GM12878 (cell line): ENCODE measurements at regions not wholly inside any gene's neighbourhood (a gene's known extent, or its start where the extent isn't known, plus 50 kb on each side); places are given as distances from the start of the nearest gene placed in this dataset.

ENCODE experiments used
- ATAC-seq: fragments of 200-7000 bp; cut with Tn5 transposase; 3 replicates; pipeline ENCODE4 v1.9.1; 2020; ENCODE audit warnings: mild to moderate bottlenecking, moderate library complexity
- BruUV-seq: library from RNA; stranded (reverse); fragments of 400-500 nt; replicated peaks from 2 replicates; lab custom pipeline; 2021; lab: Mats Ljungman, UMichigan
- CTCF ChIA-PET: fragments of 300-600 bp; sonication (Branson Sonifier 250); formaldehyde crosslinking; extraction: SDS; loops from one replicate; lab custom pipeline; 2021; ENCODE audit warnings: inconsistent platforms; lab: Yijun Ruan, JAX
- POLR2A ChIA-PET: fragments of 350-600 bp; formaldehyde crosslinking; extraction: SDS; loops from one replicate; lab custom pipeline; 2021; ENCODE audit warnings: inconsistent platforms; lab: Charles Lee
- RAD21 ChIA-PET: fragments of 300-600 bp; sonication (Branson Sonifier 250); formaldehyde crosslinking; loops from one replicate; lab custom pipeline; 2023; ENCODE audit warnings: antibody characterized with exemption; ENCODE audit not compliant: unreplicated experiment; lab: Charles Lee
- SMC1A ChIA-PET: fragments of 300-600 bp; sonication (Branson Sonifier 250); formaldehyde crosslinking; loops from one replicate; lab custom pipeline; 2023; ENCODE audit not compliant: unreplicated experiment, uncharacterized antibody; lab: Charles Lee
- DNase-seq: peaks from one replicate; pipeline ENCODE4 v3.0.0-alpha.2; 2011; ENCODE audit warnings: low read depth, low spot score
- FAIRE-seq: peaks from 3 replicates; lab custom pipeline; 2011; peaks lifted over from hg19 to GRCh38; lab: Jason Lieb, UNC
- H2AFZ ChIP-seq: 2 replicates; pipeline ENCODE4 v1.6.0; 2011; ENCODE audit warnings: low read depth, low read length, control low read depth; ENCODE audit not compliant: control insufficient read depth
- H3K27ac ChIP-seq: 2 replicates; pipeline ENCODE4 v1.5.1; 2011; ENCODE audit warnings: control low read depth; ENCODE audit not compliant: control insufficient read depth, insufficient read depth
- H3K27me3 ChIP-seq, 2 experiments: replicated peaks in 1 of 2; 2 replicates each; pipeline versions ENCODE4 v1.6.0 to v1.6.1; 2011; ENCODE audit warnings: low read length in 1 of 2; ENCODE audit not compliant: control insufficient read depth in 2 of 2, insufficient read depth in 2 of 2
- H3K36me3 ChIP-seq, 2 experiments: 2 replicates each; pipeline ENCODE4 v1.5.1; 2011; ENCODE audit warnings: low read length in 1 of 2; ENCODE audit not compliant: control insufficient read depth in 2 of 2, insufficient read depth in 2 of 2
- H3K4me1 ChIP-seq: 2 replicates; pipeline ENCODE4 v1.6.1; 2011; ENCODE audit warnings: mild to moderate bottlenecking, low read length, moderate library complexity, mixed read lengths; ENCODE audit not compliant: control insufficient read depth, insufficient read depth
- H3K4me2 ChIP-seq: 2 replicates; pipeline ENCODE4 v1.6.0; 2011; ENCODE audit warnings: control low read depth; ENCODE audit not compliant: control insufficient read depth, insufficient read depth
- H3K4me3 ChIP-seq: fragments of 200-600 bp; sonication (generic); 2 replicates; pipeline ENCODE4 v1.5.1; 2016
- H3K79me2 ChIP-seq: 2 replicates; pipeline ENCODE4 v1.6.0; 2011; ENCODE audit warnings: low read length; ENCODE audit not compliant: control insufficient read depth, insufficient read depth
- H3K9ac ChIP-seq: 2 replicates; pipeline ENCODE4 v1.8.0; 2011; ENCODE audit warnings: low read length, control low read depth, mixed read lengths; ENCODE audit not compliant: control insufficient read depth, insufficient read depth
- H3K9me3 ChIP-seq: replicated peaks from 3 replicates; pipeline ENCODE4 v1.5.1; 2011; ENCODE audit warnings: mild to moderate bottlenecking, low read length; ENCODE audit not compliant: control insufficient read depth, insufficient read depth
- H4K20me1 ChIP-seq: 2 replicates; pipeline ENCODE4 v1.6.0; 2011; ENCODE audit not compliant: control insufficient read depth, insufficient read depth
- CBFB ChIP-seq: IDR thresholded peaks from 2 replicates; pipeline ENCODE4 v1.6.1; 2016; ENCODE audit warnings: antibody characterized with exemption, low read depth
- CHD1 ChIP-seq: IDR thresholded peaks from 2 replicates; pipeline ENCODE4 v1.6.1; 2012; ENCODE audit warnings: low read depth, low read length, improper control_type of control experiment
- CUX1 ChIP-seq: IDR thresholded peaks from 2 replicates; pipeline ENCODE4 v1.6.1; 2012; ENCODE audit warnings: improper control_type of control experiment, low read depth, low read length; ENCODE audit not compliant: insufficient replicate concordance
- EP300 ChIP-seq, 2 experiments: fragments of 150-350 bp in 1 of 2; IDR thresholded peaks; 2 replicates each; pipeline ENCODE4 v1.6.1; 2011 to 2012; ENCODE audit warnings: low read depth in 2 of 2, low read length in 2 of 2, borderline replicate concordance in 1 of 2, improper control_type of control experiment in 1 of 2, inconsistent platforms in 1 of 2; ENCODE audit not compliant: control insufficient read depth in 1 of 2
- GABPA ChIP-seq: IDR thresholded peaks from 2 replicates; pipeline ENCODE4 v1.6.1; 2014; ENCODE audit warnings: antibody characterized with exemption, low read depth, mild to moderate bottlenecking, inconsistent platforms
- HDAC6 ChIP-seq: fragments of 200-600 bp; sonication (generic); IDR thresholded peaks from one replicate; pipeline ENCODE4 v1.8.0; 2017; ENCODE audit warnings: antibody characterized with exemption; ENCODE audit not compliant: unreplicated experiment
- MYB ChIP-seq: fragments of 150-350 bp; IDR thresholded peaks from 2 replicates; pipeline ENCODE4 v1.6.1; 2014; ENCODE audit warnings: mild to moderate bottlenecking, low read depth, low read length, borderline replicate concordance
- NR2C1 ChIP-seq: fragments of 450-650 bp; IDR thresholded peaks from 2 replicates; pipeline ENCODE4 v1.6.1; 2017; ENCODE audit warnings: antibody characterized with exemption, mild to moderate bottlenecking, moderate library complexity
- NRF1 ChIP-seq: conservative IDR thresholded peaks from 2 replicates; pipeline ENCODE4 v1.6.1; 2011; ENCODE audit warnings: mild to moderate bottlenecking, low read depth, low read length, improper control_type of control experiment
- RAD51 ChIP-seq: fragments of 450-650 bp; IDR thresholded peaks from 2 replicates; pipeline ENCODE4 v1.6.1; 2016; ENCODE audit warnings: moderate library complexity, mild to moderate bottlenecking, inconsistent platforms
- ZZZ3 ChIP-seq: IDR thresholded peaks from 2 replicates; pipeline ENCODE4 v1.6.1; 2011; ENCODE audit warnings: low read depth; ENCODE audit not compliant: control insufficient read depth, insufficient read length
- WGBS: methylation state at CpG from one replicate; pipeline ENCODE4 v1.1.6; 2016; ENCODE audit warnings: low lambda C conversion rate; ENCODE audit not compliant: insufficient replicate concordance, insufficient coverage; ENCODE audit errors: missing lambda C conversion rate; 5-methylcytosine and 5-hydroxymethylcytosine counted together
- in situ Hi-C: fragments of 300-500 bp; cut with MboI; formaldehyde crosslinking; loops from 9 replicates; pipeline ENCODE4 v1.14.3; 2018; ENCODE audit warnings: mixed read lengths
- intact Hi-C: fragments of 100-400 bp; cut with micrococcal nuclease; formaldehyde crosslinking; loops from one replicate; pipeline ENCODE4 v1.14.2; 2022; ENCODE audit not compliant: unreplicated experiment
- TF ChIP-seq, protein P1 (sequence below): fragments of 450-650 bp; IDR thresholded peaks from 2 replicates; pipeline ENCODE4 v1.6.1; 2018; ENCODE audit warnings: mild to moderate bottlenecking, low read depth, moderate library complexity; ENCODE audit not compliant: partially characterized antibody

DNA sequence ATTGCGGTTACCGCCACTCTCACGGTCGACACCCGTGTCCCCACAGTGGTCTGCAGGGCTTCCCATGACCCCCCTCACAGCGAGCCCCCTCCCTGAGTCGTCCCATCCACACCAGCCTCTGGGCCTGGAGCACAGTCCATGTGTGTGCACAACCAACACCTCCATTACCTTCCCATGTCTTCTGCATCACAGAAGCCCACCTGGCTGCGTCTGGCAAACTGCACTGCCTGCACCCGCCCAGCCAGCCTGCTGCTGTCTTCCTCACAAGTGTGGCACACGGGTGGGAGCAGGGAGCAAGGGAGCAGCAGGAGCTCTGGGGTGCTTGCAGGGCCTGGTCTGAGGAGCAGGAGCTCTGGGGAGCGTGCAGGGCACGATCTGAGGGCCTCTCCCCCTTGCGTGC is 415.3 kb upstream of the IRX4 start:
- WGBS, result 5% methylated on average over 13 of the region's 13 CpGs
- Histone ChIP-seq H3K4me2 (no peak overlapping the region), H3K79me2 (no peaks in the 10 kb centered on the region), H3K4me1 (no peaks in the 10 kb centered on the region), H2AFZ (no peak overlapping the region), H3K27ac (no peak overlapping the region), H3K27me3 (no peaks in the 10 kb centered on the region), H3K9me3 (no peaks in the 10 kb centered on the region; the same call in 2 of the 3 replicates), H3K9ac (no peak overlapping the region), H3K4me3 (no peak overlapping the region), H3K36me3 (no peaks in the 10 kb centered on the region), H4K20me1 (no peaks in the 10 kb centered on the region)
- CTCF ChIA-PET, result no interaction called here
- ATAC-seq, result no peak
- DNase-seq, result no peak
- SMC1A ChIA-PET, result no interaction called here
- in situ Hi-C loops, result no loop called here
- FAIRE-seq, result no peak
- no TSS peak for BruUV-seq
- intact Hi-C loops, result no loop called here
- POLR2A ChIA-PET, result no interaction called here
- TF ChIP-seq CBFB (no peak), GABPA (no peak), HDAC6 (no peak), MYB (no peak), ZZZ3 (no peak), RAD51 (no peak), CUX1 (no peak), EP300 (IDR thresholded peaks at IDR 0.05; ENCODE audit: borderline replicate concordance in 1 of 2, control insufficient read depth in 1 of 2, low read depth in 2 of 2, low read length in 2 of 2) (no peak), CHD1 (no peak), NRF1 (no peak), NR2C1 (no peak)
- TF ChIP-seq, protein P1, sequence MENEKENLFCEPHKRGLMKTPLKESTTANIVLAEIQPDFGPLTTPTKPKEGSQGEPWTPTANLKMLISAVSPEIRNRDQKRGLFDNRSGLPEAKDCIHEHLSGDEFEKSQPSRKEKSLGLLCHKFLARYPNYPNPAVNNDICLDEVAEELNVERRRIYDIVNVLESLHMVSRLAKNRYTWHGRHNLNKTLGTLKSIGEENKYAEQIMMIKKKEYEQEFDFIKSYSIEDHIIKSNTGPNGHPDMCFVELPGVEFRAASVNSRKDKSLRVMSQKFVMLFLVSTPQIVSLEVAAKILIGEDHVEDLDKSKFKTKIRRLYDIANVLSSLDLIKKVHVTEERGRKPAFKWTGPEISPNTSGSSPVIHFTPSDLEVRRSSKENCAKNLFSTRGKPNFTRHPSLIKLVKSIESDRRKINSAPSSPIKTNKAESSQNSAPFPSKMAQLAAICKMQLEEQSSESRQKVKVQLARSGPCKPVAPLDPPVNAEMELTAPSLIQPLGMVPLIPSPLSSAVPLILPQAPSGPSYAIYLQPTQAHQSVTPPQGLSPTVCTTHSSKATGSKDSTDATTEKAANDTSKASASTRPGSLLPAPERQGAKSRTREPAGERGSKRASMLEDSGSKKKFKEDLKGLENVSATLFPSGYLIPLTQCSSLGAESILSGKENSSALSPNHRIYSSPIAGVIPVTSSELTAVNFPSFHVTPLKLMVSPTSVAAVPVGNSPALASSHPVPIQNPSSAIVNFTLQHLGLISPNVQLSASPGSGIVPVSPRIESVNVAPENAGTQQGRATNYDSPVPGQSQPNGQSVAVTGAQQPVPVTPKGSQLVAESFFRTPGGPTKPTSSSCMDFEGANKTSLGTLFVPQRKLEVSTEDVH, result no peak
- RAD21 ChIA-PET, result no interaction called here
